Liver (tissue), 8 donors: ENCODE measurements at regions not wholly inside any gene's neighbourhood (a gene's known extent, or its start where the extent isn't known, plus 50 kb on each side); places are given as distances from the start of the nearest gene placed in this dataset.

Experiments used
- DNase-seq: peaks from one replicate; pipeline ENCODE4 v3.0.0-alpha.2; 2017; ENCODE audit warnings: low spot score
- H3K27ac ChIP-seq, 2 donors: one replicate each; pipeline ENCODE4 v1.7.0; 2013; ENCODE audit warnings: inconsistent platforms in 2 of 2, low read length in 2 of 2, control low read depth in 1 of 2, low read depth in 1 of 2, mild to moderate bottlenecking in 1 of 2
- H3K27me3 ChIP-seq, 4 donors: one replicate each; pipeline versions ENCODE4 v1.6.1 to v1.7.0; 2013; ENCODE audit warnings: low read length in 3 of 4, inconsistent platforms in 1 of 4, mild to moderate bottlenecking in 1 of 4, moderate library complexity in 1 of 4; ENCODE audit not compliant: control insufficient read depth in 4 of 4, insufficient read depth in 4 of 4
- H3K36me3 ChIP-seq, 4 donors: one replicate each; pipeline versions ENCODE4 v1.6.1 to v1.7.0; 2013; ENCODE audit warnings: low read length in 3 of 4, mild to moderate bottlenecking in 3 of 4, low read depth in 1 of 4, moderate library complexity in 1 of 4; ENCODE audit not compliant: control insufficient read depth in 4 of 4, insufficient read depth in 3 of 4
- H3K4me1 ChIP-seq, 4 donors: one replicate each; pipeline versions ENCODE4 v1.6.1 to v1.7.0; 2013; ENCODE audit warnings: low read length in 3 of 4, mild to moderate bottlenecking in 3 of 4, moderate library complexity in 1 of 4; ENCODE audit not compliant: control insufficient read depth in 4 of 4, insufficient read depth in 4 of 4
- H3K4me3 ChIP-seq, 3 donors: one replicate each; pipeline versions ENCODE4 v1.6.1 to v1.7.0; 2013; ENCODE audit warnings: low read length in 3 of 3, control low read depth in 1 of 3, low read depth in 1 of 3, mild to moderate bottlenecking in 1 of 3
- H3K9ac ChIP-seq, 2 donors: one replicate each; pipeline ENCODE4 v1.7.0; 2013; ENCODE audit warnings: low read length in 2 of 2, mild to moderate bottlenecking in 2 of 2, moderate library complexity in 2 of 2, control low read depth in 1 of 2, low read depth in 1 of 2
- H3K9me3 ChIP-seq, 4 donors: one replicate each; pipeline versions ENCODE4 v1.6.1 to v1.7.0; 2013; ENCODE audit warnings: low read length in 3 of 4; ENCODE audit not compliant: control insufficient read depth in 4 of 4
- CTCF ChIP-seq: fragments of 150-350 bp; IDR thresholded peaks from 2 replicates; pipeline ENCODE4 v1.5.1; 2017; ENCODE audit warnings: improper control_type of control experiment, low read depth, low read length; ENCODE audit not compliant: missing input control
- EGR1 ChIP-seq, 2 donors: IDR thresholded peaks; 2 replicates each; pipeline ENCODE4 v1.6.1; 2016 to 2018; ENCODE audit warnings: antibody characterized with exemption in 2 of 2, low read depth in 2 of 2
- FOXA1 ChIP-seq: IDR thresholded peaks from 2 replicates; pipeline ENCODE4 v1.6.1; 2016; ENCODE audit warnings: antibody characterized with exemption
- FOXA2 ChIP-seq: IDR thresholded peaks from 2 replicates; pipeline ENCODE4 v1.6.1; 2016; ENCODE audit warnings: antibody characterized with exemption
- GABPA ChIP-seq, 2 donors: IDR thresholded peaks in 1 of 2; conservative IDR thresholded peaks in 1 of 2; 2 replicates each; pipeline ENCODE4 v1.6.1; 2016; ENCODE audit warnings: antibody characterized with exemption in 2 of 2, mild to moderate bottlenecking in 1 of 2, moderate library complexity in 1 of 2
- HNF4A ChIP-seq, 2 donors: conservative IDR thresholded peaks; 2 replicates each; pipeline ENCODE4 v1.6.1; 2016; ENCODE audit warnings: antibody characterized with exemption in 2 of 2, mild to moderate bottlenecking in 2 of 2
- HNF4G ChIP-seq: IDR thresholded peaks from 2 replicates; pipeline ENCODE4 v1.6.1; 2016; ENCODE audit warnings: antibody characterized with exemption
- JUND ChIP-seq, 2 donors: IDR thresholded peaks; 2 replicates each; pipeline ENCODE4 v1.6.1; 2016; ENCODE audit warnings: antibody characterized with exemption in 2 of 2
- MAX ChIP-seq: IDR thresholded peaks from 2 replicates; pipeline ENCODE4 v1.6.1; 2016; ENCODE audit warnings: antibody characterized with exemption
- RAD21 ChIP-seq, 2 donors: IDR thresholded peaks; 2 replicates each; pipeline ENCODE4 v1.6.1; 2016; ENCODE audit warnings: antibody characterized with exemption in 2 of 2, mild to moderate bottlenecking in 2 of 2
- REST ChIP-seq: IDR thresholded peaks from 2 replicates; pipeline ENCODE4 v1.6.1; 2016; ENCODE audit warnings: antibody characterized with exemption, mild to moderate bottlenecking
- RXRA ChIP-seq, 2 donors: IDR thresholded peaks; 2 replicates each; pipeline ENCODE4 v1.6.1; 2017 to 2018; ENCODE audit warnings: antibody characterized with exemption in 2 of 2, mild to moderate bottlenecking in 1 of 2
- SP1 ChIP-seq: IDR thresholded peaks from 2 replicates; pipeline ENCODE4 v1.6.1; 2018; ENCODE audit warnings: antibody characterized with exemption, mild to moderate bottlenecking
- TAF1 ChIP-seq: conservative IDR thresholded peaks from 2 replicates; pipeline ENCODE4 v1.6.1; 2016; ENCODE audit warnings: antibody characterized with exemption, mild to moderate bottlenecking
- YY1 ChIP-seq: IDR thresholded peaks from 2 replicates; pipeline ENCODE4 v1.6.1; 2016; ENCODE audit warnings: antibody characterized with exemption, mild to moderate bottlenecking
- ZBTB33 ChIP-seq: IDR thresholded peaks from 2 replicates; pipeline ENCODE4 v1.6.1; 2016; ENCODE audit warnings: antibody characterized with exemption
- whole genome bisulfite sequencing: extraction: QIAGEN DNeasy Blood & Tissue Kit; methylation state at CpG from one replicate; pipeline ENCODE4 v1.1.7; 2013; 5-methylcytosine and 5-hydroxymethylcytosine counted together
- TF ChIP-seq, protein P1 (sequence below): IDR thresholded peaks from 2 replicates; pipeline ENCODE4 v1.6.1; 2016; ENCODE audit warnings: antibody characterized with exemption
- donor health status: healthy.
- donor health status: healthy.
- donor health status: healthy.
- donor health status: healthy.
- donor health status: healthy.

DNA sequence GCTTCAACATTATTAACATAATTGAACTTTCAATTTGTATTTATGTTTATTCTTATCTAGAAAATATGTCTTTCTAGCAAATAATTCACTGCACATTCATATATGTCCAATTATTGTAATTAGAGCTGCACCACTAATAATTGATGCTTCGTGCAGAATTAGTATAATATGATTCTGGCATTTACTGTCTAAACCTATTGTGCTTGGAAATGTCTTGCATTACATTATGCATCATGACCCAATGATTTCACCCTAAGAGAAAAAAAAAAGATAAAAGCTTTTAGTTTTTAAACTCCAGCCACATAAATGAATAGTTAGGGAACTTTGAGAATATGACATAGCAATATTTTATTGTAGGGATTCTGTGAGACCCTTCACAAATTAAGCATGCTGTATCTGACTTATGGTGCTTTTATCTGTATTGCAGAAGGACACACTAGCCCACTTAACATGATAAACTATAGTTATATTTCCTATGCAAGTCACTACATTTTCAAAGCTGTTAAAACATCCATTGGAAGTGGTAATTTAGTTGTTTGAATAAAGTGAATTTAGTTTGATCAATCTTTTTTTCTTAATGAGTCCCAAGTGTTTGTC is 1609.1 kb downstream of the REEP3 start:
- 65% methylated on average over 1 of the region's 1 CpG for WGBS
- Histone ChIP-seq H3K27me3 (no peaks in the 10 kb centered on the region), H3K9ac (no peak overlapping the region), H3K36me3 (no peaks in the 10 kb centered on the region), H3K4me3 (no peak overlapping the region), H3K27ac (no peak overlapping the region), H3K4me1 (no peaks in the 10 kb centered on the region), H3K9me3 (no peaks in the 10 kb centered on the region)
- DNase-seq, result no peak
- TF ChIP-seq MAX (no peak), HNF4A (conservative IDR thresholded peaks at IDR 0.05) (no peak), GABPA (IDR thresholded peaks at IDR 0.05 in 1 of 2, conservative IDR thresholded peaks at IDR 0.05 in 1 of 2) (no peak), TAF1 (no peak), ZBTB33 (no peak), FOXA2 (no peak), HNF4G (no peak), RAD21 (IDR thresholded peaks at IDR 0.05) (no peak), YY1 (no peak), REST (no peak), EGR1 (IDR thresholded peaks at IDR 0.05; ENCODE audit: low read depth in 2 of 2) (no peak), JUND (IDR thresholded peaks at IDR 0.05) (no peak), SP1 (no peak), FOXA1 (no peak), CTCF (no peak)
- TF ChIP-seq, protein P1, sequence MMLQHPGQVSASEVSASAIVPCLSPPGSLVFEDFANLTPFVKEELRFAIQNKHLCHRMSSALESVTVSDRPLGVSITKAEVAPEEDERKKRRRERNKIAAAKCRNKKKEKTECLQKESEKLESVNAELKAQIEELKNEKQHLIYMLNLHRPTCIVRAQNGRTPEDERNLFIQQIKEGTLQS, result no peak

- H3K4me1 ChIP-seq, result no peaks in the 10 kb centered on the region
- no peak overlapping the region for H3K4me3 ChIP-seq
- H3K9ac ChIP-seq, result no peak overlapping the region
- 93% methylated on average over 5 of the region's 5 CpGs for WGBS
- no peaks in the 10 kb centered on the region for H3K27me3 ChIP-seq
- no peak overlapping the region for H3K27ac ChIP-seq
- no peaks in the 10 kb centered on the region for H3K36me3 ChIP-seq
- TF ChIP-seq EGR1 (IDR thresholded peaks at IDR 0.05; ENCODE audit: low read depth in 2 of 2) (no peak), TAF1 (no peak), RXRA (IDR thresholded peaks at IDR 0.05) (no peak), YY1 (no peak), FOXA1 (no peak), RAD21 (IDR thresholded peaks at IDR 0.05) (no peak), HNF4G (no peak), JUND (IDR thresholded peaks at IDR 0.05) (no peak), REST (no peak), HNF4A (conservative IDR thresholded peaks at IDR 0.05) (no peak), CTCF (no peak)
- TF ChIP-seq, protein P1, result no peak
- no peak for DNase-seq
- H3K9me3 ChIP-seq, result no peaks in the 10 kb centered on the region
Measured at GRCh38 chr10:65133652-65134051, 1612.5 kb downstream of the REEP3 start.
